ENCODE measurements at regions not wholly inside any gene's neighbourhood (a gene's known extent, or its start where the extent isn't known, plus 50 kb on each side); places are given as distances from the start of the nearest gene placed in this dataset.

DNA sequence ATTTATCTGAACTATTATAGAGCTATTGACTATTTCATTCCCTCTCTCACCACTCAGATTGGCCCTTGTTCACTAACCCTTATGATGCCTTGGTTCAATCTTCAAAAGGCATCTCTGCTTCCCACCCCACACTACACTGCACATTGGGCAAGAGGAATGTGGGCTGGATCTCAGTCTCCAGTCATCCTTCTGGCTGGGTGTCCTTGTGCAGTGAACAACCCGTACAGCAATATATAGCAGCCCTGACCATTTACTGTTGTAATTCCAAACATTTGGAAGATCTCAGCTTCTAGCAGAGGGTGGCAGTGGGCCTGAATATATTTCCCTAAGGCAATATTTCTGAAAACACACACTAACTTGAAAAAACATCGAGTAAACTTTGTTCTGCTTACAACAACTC, 199.2 kb upstream of the GDNF start:
- in situ Hi-C loops (cut with HindIII; ENCODE audit: low sequenced_read_pairs): no loop called here

DNA sequence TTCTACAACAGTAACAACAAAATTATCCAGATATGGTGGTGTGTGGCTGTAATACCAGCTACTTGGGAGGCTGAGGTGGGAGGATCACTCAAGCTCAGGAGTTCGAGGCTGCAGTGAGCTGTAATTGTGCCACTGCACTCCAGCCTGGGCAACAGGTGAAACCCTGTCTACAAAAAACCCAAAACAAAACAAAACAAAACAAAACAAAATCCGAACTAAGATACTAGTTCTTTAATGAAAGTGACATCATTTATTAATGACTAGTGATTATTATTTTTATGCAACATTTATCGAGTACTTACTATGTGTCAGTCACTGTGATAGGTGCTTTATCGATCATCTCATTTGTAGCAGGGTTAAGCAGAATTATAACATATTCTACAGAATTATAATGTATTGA, 196.9 kb upstream of the GDNF start:
- in situ Hi-C loops (cut with HindIII; ENCODE audit: low sequenced_read_pairs): no loop called here

DNA sequence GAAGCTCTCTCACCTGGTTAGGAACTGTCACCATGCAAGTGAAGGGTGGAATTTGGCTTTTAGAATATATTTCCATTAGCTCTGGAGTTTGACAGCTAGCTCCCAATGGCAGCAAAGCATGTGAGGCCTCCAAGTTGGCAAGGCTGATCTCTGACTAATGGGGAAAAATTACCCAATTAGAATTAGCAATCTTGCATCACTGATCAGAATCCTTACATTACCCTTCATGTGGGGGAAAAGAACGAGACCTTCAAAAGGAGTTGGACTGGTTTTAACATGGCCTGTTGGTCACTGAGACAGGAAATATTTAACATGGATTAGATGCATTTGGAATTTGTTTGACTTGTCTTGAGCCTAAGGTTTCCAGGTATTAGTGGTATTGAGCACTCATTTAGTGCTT, 192.3 kb upstream of the GDNF start:
- in situ Hi-C loops (cut with HindIII; ENCODE audit: low sequenced_read_pairs): no loop called here

DNA sequence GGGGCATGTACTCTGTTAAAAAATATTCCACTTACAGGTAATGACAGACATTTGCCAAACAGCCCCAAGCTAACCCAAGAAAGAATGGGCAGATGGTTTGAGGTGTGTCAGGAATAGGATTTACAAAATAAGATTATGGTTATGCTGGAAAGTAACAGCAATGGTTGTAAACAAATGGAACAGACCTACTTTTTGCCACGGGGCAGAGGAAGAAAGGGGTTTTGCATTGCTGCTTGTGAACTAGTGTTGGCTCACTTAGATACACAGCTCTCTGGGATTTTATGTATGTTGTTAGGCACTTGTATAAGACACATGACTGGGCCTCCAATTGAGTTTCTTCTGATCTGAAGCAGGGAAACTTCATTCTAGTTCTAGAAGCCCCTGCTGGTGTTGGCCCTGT, 191.5 kb upstream of the GDNF start:
- in situ Hi-C loops (cut with HindIII; ENCODE audit: low sequenced_read_pairs): no loop called here

DNA sequence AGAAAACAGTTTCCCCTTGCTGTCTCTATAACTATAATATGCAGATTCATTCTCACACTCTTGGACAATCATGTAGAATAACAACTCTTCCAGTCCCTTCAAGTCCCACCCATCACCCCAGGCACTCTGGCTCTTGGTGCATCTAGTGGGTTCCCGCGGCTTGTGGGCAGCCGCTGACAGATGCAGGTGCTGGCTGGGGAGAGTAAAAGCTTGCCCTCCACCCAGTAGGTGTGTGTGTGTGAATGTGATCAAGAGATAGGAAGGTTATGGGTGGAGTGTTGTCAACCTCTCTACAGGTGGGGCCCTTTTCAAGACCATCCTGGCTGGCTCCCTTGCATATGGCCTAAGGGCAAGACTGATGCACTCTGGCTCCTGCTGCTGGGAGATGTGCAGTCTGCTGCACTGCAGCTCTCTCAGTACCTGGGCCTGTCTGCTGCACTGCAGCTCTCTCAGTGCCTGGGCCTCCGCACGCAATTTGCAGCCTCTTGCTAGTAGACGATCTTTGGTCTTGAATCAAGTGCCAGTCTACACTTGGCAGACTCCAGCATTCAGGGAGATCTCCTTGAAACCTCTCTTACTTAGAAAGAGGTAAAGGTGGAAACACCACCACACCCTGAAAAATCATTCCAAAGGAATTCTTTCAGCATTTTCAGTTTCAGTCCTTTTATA, 189.7 kb upstream of the GDNF start:
- in situ Hi-C loops (cut with HindIII; ENCODE audit: low sequenced_read_pairs): no loop called here

DNA sequence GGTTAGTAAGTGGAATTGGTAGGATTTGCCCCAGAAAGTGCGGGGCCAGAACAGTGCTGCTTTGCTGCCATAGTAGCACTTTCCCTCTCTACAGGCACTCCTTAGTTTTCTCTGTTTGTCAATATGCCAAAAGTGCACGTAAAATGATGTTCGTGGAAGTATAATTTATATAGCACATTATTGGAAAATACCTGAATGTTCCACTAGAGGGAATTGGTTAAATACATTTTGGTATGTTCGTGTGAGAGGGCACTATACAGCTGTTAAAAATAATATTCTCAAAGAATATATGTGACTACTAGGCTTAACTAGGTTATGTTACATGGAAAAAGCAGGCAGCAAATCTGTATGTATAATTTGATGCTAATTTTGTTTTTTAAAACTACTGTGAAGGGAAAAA, 184.0 kb upstream of the GDNF start:
- in situ Hi-C loops (cut with HindIII; ENCODE audit: low sequenced_read_pairs): no loop called here

DNA sequence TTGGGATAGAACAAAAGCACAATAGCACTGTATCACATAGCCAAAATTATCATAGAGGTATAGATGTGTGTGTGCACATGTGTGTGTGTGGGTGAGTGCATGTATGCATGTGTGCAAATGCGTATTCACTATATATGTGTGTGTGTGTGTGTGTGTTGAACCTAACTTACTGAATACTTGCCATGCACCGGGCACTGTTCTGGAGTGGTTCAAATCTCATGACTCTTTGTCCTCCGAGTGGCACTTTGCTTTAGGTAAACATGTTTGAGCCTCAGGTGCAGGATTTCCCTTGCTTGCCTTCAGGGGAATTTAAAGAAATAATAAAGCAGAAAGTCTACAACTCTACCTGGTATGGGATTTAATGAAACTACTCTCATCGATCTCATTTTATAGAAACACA, 183.5 kb upstream of the GDNF start:
- in situ Hi-C loops (cut with HindIII; ENCODE audit: low sequenced_read_pairs): no loop called here

DNA sequence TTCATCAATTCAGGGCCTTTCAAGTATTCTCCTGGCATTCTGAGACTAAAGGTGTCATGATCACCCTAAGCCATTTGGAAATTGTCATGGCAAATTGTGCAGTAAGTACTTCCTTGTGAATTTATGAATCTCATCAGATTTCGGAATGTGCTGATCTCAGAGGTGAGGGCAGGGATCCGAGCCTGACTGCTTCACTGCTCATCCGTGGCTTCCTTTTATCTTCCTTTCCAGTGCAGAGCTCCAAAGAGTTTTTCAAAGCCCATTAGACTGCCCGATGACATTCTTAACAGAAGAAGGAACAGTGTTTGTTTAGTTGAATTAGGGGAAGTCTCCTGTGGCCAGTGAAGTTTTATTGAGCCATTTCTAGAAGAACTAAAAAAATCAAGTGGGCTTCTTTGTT, 182.8 kb upstream of the GDNF start:
- in situ Hi-C loops (cut with HindIII; ENCODE audit: low sequenced_read_pairs): no loop called here

DNA sequence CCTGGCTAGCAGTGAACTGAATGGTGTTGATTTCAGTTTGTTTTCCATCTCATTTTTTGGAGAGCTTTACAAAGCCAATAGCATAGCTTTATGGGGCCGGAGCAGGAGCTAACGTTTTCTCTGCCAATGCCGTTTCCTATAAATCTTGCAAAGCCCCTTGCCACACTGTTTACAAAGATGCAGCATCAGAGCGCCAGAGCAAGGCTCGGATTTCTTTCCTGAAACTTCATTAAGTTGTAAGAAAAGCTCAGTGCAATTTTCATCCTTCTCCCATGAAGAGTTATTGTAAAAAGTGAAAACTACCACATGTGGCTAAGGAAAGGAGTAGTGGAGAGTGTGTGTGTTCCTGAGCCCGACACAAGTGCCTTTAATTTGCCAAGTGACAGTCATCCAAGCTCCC, 178.2 kb upstream of the GDNF start:
- in situ Hi-C loops (cut with HindIII; ENCODE audit: low sequenced_read_pairs): no loop called here

DNA sequence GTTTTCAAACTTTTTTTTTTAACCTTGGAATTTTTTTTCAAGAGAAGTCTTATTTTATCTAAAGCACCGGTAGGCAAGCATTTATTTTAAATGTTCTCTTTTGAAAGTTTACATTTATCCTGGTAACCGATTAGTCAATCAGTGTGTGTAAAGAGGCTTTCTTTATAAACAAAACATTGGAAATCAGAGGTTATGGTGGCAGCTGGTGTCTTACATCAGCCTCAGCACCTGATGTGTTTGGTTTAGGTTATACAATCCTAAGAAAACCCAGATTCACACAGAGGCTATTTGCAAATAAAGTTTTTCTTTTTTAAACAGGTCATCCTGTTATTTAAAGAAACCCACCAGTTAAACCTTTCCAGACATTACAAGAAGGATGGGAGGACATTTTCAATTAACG, 173.3 kb upstream of the GDNF start:
- in situ Hi-C loops (cut with HindIII; ENCODE audit: low sequenced_read_pairs): no loop called here

DNA sequence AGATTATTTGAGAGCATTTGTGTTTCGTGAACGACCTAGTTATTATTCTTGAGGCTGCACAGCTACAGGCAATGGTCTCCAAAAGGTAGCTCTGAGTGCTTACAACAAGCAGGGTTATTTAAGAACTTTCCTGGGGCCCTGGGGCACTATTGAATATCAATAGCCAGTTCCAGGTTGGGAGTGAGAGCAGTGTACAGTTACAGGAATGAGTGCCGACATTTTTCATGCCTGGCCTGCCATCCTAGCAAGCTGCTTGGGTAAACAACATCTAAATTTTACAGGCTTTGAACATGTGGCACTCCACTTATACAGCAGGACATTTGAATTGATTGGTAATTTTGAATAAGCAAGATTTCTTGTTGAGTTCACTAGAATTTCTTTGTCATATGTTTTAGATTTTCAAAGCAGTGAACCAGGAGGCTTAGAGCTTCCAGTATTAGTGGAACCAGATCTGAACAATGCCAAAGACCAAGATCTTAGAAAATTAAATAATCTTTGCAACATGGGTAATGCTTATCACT, 171.9 kb upstream of the GDNF start:
- in situ Hi-C loops (cut with HindIII; ENCODE audit: low sequenced_read_pairs): no loop called here

DNA sequence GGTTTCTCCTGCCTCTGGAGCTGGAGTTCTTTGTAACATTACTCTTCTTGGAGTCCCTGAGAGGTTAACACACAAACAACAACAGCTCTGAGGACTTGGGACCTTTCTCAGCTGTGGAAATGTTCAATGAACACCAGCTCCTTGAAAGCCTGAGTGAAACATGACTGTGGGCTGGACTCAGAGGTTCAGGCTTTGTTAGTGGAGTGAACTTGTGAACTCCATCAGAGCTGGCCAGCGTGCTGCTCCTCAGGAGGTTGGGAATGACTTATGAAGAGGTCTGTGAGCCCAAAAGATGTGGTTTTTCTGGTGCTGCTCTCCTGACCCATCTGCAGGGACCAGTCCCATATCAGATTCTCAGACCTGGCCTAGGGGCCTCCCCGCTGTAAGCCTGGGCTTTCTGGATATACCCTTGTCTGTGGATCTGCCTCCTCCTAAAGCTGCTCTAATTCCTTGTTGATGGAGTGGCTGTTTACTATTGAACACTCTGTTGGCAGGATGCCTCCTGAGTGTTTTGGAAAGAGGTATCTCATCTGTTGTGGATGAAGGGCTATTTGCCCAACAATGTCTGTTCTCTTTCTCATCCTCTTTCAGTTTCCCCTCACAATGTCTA, 170.0 kb upstream of the GDNF start:
- in situ Hi-C loops (cut with HindIII; ENCODE audit: low sequenced_read_pairs): no loop called here

DNA sequence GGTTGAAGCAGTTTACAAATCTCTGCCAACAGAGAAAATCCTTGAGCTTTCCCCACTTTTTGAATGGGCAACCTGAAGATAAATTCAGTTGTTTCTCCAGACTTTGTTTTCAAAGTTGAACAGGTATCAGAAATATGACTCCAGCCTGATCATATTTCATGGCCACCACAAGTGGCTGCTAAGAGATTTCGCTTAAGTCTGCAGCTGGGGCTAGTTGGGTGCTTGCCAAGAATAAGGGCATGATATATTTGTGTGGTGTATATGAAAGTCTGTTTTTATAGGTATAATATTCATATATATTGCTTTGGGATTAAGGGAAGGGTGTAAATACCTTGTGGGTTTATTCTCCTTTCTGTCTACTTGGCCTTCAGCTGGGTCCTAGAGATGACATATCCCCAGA, 168.4 kb upstream of the GDNF start:
- in situ Hi-C loops (cut with HindIII; ENCODE audit: low sequenced_read_pairs): no loop called here

DNA sequence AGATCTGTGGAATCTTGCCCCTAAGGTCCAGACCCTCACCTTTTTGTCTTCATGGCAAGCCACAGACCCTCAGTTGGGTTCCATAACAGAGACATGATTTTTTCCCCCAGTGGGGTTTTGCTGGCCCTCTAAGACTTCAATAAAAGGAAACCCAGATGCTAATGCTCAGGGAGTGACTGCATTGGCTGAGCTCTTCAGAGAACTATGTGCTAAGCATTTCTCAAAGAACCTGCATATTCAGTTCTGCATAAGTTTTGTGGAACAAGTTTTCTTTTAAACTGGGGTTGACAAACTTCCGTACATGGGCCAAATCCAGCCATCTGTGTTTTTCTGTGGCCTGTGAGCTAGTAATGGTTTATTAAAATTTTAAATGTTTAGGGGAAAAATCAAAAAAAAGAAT, 159.8 kb upstream of the GDNF start:
- in situ Hi-C loops (cut with HindIII; ENCODE audit: low sequenced_read_pairs): no loop called here

DNA sequence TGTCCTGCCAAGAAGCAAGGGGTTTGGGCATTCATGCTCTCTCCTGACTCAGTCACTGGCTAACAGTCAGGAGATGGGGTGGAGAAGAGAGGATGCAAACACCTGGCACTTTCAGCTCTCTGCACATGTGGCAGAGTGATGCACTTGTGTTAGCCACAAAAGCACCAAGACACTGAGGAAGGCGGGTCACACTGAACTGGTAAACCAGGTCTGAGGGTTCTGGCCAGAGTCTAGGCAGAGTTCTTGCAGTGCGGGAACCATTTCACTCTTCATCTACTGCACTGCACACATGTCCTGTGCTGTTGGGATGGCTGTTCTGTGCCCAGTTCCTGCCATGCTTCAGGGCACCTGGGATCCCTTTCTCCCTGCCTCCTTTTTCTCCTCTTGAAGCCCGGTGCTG, 157.1 kb upstream of the GDNF start:
- in situ Hi-C loops (cut with HindIII; ENCODE audit: low sequenced_read_pairs): no loop called here

DNA sequence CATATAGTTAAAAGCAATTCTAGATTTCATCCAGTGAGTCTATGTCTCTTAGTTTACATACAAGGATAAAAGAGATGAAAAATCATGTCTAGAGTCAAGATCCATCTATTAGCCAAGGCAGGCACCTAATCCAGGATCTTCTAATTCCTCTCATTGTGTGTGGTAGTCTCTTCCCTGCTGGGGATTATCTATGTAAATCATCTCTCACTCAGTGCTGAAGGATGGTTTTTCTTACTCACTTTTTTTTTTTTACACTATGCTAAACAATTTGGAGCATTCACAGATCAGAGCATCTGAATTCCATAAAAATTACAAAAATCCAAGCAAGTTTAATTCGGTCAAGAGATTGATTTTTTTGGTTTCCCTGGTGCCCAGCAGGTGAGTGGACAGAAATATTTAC, 154.9 kb upstream of the GDNF start:
- in situ Hi-C loops (cut with HindIII; ENCODE audit: low sequenced_read_pairs): no loop called here

DNA sequence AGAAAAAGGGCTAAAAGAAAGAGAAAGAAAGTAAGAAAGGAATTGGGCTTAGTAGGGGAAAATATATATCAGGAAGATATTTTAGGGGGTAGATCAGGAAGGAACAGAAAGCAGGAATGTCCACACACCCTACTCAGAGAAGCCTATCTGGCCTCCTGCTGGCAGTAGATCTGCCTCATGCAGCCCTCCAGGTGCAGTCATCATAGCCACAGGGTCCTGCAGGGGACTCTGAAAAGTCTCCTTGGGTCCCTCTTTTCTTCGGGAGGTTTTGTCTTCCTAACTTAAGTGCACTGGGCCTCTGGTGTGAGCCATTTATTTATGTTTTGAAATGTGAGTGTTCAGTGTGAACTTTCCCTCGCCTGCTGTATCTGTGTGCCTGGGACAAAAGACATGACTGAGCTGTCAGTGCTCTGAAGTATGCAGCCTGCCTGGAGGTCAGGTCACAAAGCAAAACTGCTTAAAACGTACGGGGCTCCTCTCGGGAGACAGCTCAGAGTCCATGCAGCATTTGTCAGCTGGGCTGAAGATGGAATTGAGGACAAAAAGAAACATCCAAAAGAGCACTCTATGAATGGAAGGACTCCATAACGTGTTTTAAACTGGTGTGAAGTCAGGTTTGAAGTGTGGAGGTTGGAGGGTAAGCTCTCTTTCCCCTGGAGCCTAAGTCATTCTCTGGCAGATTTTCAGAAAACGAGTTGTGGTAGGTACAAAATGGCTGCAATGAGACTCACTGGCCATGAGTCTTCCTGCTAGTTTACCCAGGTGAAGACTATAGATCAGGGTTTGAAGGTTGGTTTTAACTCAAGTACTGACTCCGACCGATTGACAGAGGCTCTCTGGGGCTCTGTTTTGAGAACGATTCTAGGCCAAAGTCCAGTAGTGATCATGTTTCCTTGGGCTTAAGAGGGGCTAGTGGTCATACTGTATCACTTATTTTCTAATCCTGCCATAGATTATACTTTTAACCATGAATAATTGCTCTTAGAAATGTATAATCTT, 151.8 kb upstream of the GDNF start:
- in situ Hi-C loops (cut with HindIII; ENCODE audit: low sequenced_read_pairs): no loop called here

DNA sequence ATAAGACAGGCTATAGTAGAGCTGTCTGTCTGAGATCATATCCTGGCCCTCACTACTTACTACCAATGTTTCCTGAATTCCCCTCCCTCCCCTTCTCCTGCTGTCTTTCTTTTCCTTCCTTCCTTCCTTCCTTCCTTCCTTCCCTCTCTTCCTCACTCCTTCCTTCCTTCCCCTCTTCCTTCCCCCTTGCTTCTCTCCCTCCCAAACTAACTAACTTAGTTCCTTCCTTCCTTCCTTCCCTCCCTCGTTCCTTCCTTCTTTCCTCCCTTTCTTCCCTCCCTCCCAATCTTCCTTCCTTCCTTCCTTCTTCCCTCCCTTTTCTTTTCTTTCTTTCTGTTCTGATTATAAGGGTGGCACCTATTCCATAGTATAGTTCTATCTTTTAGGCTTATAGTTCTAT, 150.0 kb upstream of the GDNF start:
- in situ Hi-C loops (cut with HindIII; ENCODE audit: low sequenced_read_pairs): no loop called here

DNA sequence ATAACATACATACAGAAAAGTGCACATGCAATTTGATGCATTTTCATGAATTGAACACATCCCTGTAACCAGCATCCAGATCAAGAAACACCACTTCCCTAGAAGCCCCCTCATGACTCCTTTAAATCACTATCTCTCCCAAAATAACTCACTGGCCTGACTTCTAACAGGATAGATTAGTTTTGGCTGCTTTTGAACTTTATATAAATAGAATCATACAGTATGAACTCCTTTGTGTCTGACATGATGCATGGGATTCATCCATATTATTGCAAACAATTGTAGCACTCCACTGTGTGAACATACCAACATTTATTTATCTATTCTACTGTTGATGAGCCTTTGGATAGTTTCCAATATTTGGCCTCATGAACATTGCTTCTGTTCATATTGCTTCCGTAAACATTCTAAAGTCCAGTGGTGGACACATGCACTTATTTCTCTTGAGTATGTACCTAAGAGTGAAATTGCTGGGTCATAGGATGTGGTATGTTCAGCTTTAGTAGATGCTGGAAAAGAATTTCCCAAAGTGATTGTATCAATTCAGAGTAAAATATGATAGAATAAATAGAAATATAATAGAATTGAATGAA, 148.7 kb upstream of the GDNF start:
- in situ Hi-C loops (cut with HindIII; ENCODE audit: low sequenced_read_pairs): no loop called here

DNA sequence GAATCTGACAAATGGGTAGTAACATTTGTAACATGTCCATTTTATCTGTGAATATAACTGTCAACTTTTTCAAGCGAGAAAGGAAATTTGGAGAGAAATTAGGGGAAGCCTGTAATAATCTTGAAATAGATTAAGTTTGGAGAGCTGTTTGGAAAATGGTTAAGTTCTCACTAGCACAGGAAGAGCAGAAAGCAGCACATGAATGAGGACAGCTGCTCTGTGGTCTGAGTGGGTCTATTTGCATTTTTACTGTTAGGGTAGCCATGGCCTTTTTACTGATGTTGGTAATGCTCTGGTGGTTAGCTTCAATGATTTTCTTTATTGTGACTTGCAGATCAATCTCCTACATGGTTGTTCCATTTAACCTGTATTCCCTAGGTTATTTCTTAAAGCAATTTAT, 144.5 kb upstream of the GDNF start:
- in situ Hi-C loops (cut with HindIII; ENCODE audit: low sequenced_read_pairs): no loop called here

DNA sequence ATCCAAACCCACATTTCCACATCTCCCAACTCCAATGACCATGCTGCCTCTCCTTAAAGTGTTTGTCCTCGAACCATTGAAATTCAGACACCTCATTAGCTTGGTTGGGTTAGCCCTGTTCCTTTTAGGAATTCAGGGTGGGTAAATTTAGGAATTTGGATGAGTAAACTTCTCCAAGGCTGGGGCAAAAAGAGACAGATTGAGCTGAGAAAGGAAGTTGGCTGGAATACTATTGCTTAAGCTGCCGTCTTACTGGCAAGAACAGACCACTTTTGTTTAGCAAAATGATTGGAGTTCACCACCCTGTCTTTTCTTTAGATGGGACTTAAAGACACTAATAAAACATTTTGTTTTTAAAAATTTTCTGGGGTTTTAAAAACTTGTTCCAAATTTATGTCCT, 143.6 kb upstream of the GDNF start:
- in situ Hi-C loops (cut with HindIII; ENCODE audit: low sequenced_read_pairs): no loop called here

All from DLD1 (cell line).